ENCODE measurements at regions not wholly inside any gene's neighbourhood (a gene's known extent, or its start where the extent isn't known, plus 50 kb on each side); places are given as distances from the start of the nearest gene placed in this dataset.

DNA sequence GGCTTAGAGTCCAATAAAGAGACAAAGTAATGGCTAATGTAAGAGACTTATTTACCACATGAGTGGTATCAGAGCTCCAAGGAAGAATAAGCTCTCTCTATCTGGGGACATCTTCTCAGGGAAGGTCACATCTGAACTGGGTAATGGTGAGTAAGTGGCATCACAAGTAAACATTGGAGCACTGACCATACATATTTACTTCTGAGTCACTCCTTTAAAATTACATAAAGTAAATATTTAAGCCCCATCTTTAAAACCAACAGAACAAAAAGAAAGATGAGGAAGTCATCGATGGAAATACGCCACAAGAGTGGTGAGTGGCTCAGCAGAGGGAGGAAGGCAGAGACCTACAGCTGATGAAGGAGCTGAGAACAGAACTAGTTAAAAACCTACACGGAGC is 159.9 kb downstream of the DUSP6 start:
- TF ChIP-seq, protein P1, sequence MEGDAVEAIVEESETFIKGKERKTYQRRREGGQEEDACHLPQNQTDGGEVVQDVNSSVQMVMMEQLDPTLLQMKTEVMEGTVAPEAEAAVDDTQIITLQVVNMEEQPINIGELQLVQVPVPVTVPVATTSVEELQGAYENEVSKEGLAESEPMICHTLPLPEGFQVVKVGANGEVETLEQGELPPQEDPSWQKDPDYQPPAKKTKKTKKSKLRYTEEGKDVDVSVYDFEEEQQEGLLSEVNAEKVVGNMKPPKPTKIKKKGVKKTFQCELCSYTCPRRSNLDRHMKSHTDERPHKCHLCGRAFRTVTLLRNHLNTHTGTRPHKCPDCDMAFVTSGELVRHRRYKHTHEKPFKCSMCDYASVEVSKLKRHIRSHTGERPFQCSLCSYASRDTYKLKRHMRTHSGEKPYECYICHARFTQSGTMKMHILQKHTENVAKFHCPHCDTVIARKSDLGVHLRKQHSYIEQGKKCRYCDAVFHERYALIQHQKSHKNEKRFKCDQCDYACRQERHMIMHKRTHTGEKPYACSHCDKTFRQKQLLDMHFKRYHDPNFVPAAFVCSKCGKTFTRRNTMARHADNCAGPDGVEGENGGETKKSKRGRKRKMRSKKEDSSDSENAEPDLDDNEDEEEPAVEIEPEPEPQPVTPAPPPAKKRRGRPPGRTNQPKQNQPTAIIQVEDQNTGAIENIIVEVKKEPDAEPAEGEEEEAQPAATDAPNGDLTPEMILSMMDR (conservative IDR thresholded peaks at IDR 0.05; ENCODE audit: low read depth, low read length): no peak
- no peak for TF ChIP-seq EZH2phosphoT487 (IDR thresholded peaks at IDR 0.05; ENCODE audit: borderline replicate concordance, low read length)
